OCI-LY1 (cell line): ENCODE measurements at regions not wholly inside any gene's neighbourhood (a gene's known extent, or its start where the extent isn't known, plus 50 kb on each side); places are given as distances from the start of the nearest gene placed in this dataset.

Experiments
- CTCF ChIP-seq: fragments of 200-600 bp; sonication (generic), shearing (Covaris generic); IDR thresholded peaks from 2 replicates; pipeline ENCODE4 v1.5.1; 2017; ENCODE audit warnings: mild to moderate bottlenecking, antibody characterized with exemption, low read length, moderate library complexity, mixed read lengths
- EZH2 ChIP-seq: fragments of 200-600 bp; sonication (generic), shearing (Covaris generic); IDR thresholded peaks from 2 replicates; pipeline ENCODE4 v1.8.0; 2017; ENCODE audit warnings: borderline replicate concordance, mixed run types, mild to moderate bottlenecking, antibody characterized with exemption, low read length, moderate library complexity, mixed read lengths

- TF ChIP-seq CTCF (no peak), EZH2 (no peak)
Observed at GRCh38 chr6:92541448-92542060, 877.8 kb downstream of the EPHA7 start.
